SK-N-SH (cell line): ENCODE measurements at regions not wholly inside any gene's neighbourhood (a gene's known extent, or its start where the extent isn't known, plus 50 kb on each side); places are given as distances from the start of the nearest gene placed in this dataset.

Experiments used
- EP300 ChIP-seq, 2 experiments: IDR thresholded peaks; 2 replicates each; pipeline versions ENCODE4 v1.4.0 to v1.6.1; 2012; ENCODE audit warnings: borderline replicate concordance in 1 of 2, low read depth in 1 of 2, low read length in 1 of 2
- FOSL2 ChIP-seq: IDR thresholded peaks from 2 replicates; pipeline ENCODE4 v1.4.0; 2012; ENCODE audit warnings: low read depth, mild to moderate bottlenecking, moderate library complexity, borderline replicate concordance
- JUND ChIP-seq: IDR thresholded peaks from 2 replicates; pipeline ENCODE4 v1.4.0; 2012
- MEF2A ChIP-seq: IDR thresholded peaks from 2 replicates; pipeline ENCODE4 v1.4.0; 2012; ENCODE audit warnings: low read depth, borderline replicate concordance
- POLR2AphosphoS5 ChIP-seq: IDR thresholded peaks from 2 replicates; pipeline ENCODE4 v1.6.1; 2012; ENCODE audit warnings: low read depth, low read length
- RFX5 ChIP-seq: IDR thresholded peaks from 2 replicates; pipeline ENCODE4 v1.6.1; 2012; ENCODE audit warnings: mild to moderate bottlenecking, improper control_type of control experiment, low read length
- SIN3A ChIP-seq: IDR thresholded peaks from 2 replicates; pipeline ENCODE4 v1.6.1; 2012; ENCODE audit warnings: low read depth, mild to moderate bottlenecking, low read length, moderate library complexity, borderline replicate concordance
- TAF1 ChIP-seq: IDR thresholded peaks from 2 replicates; pipeline ENCODE4 v1.6.1; 2012; ENCODE audit warnings: low read depth, mild to moderate bottlenecking, low read length, moderate library complexity, borderline replicate concordance
- TF ChIP-seq, protein P1 (sequence below): IDR thresholded peaks from 2 replicates; pipeline ENCODE4 v1.4.0; 2012; ENCODE audit warnings: low read depth
- TF ChIP-seq, protein P2 (sequence below): fragments of 200-600 bp; sonication (generic); IDR thresholded peaks from 2 replicates; pipeline ENCODE4 v1.6.1; 2017; ENCODE audit warnings: antibody characterized with exemption, mild to moderate bottlenecking, moderate library complexity

DNA sequence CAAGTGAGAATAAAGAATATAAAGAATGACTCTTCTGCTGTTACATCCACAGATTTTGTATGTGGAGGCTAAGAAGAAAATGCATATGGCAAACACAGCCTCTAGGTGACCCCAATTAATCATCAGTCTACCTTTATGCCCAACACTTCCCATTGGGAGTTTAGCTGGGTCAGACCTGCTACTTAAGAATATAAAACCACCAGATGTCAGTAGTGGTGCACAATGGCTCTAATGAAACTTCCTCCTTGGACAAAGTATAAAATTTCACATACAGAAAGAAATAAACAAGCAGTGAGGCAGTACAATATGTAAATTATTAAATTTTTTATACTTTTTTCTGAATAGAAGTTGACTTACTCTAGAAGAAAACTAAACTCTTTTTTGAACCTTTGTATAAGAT is 539.9 kb downstream of the BRINP1 start:
- TF ChIP-seq, protein P1, sequence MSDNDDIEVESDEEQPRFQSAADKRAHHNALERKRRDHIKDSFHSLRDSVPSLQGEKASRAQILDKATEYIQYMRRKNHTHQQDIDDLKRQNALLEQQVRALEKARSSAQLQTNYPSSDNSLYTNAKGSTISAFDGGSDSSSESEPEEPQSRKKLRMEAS = no peak
- TF ChIP-seq, protein P2, sequence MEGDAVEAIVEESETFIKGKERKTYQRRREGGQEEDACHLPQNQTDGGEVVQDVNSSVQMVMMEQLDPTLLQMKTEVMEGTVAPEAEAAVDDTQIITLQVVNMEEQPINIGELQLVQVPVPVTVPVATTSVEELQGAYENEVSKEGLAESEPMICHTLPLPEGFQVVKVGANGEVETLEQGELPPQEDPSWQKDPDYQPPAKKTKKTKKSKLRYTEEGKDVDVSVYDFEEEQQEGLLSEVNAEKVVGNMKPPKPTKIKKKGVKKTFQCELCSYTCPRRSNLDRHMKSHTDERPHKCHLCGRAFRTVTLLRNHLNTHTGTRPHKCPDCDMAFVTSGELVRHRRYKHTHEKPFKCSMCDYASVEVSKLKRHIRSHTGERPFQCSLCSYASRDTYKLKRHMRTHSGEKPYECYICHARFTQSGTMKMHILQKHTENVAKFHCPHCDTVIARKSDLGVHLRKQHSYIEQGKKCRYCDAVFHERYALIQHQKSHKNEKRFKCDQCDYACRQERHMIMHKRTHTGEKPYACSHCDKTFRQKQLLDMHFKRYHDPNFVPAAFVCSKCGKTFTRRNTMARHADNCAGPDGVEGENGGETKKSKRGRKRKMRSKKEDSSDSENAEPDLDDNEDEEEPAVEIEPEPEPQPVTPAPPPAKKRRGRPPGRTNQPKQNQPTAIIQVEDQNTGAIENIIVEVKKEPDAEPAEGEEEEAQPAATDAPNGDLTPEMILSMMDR = no peak
- TF ChIP-seq EP300 (IDR thresholded peaks at IDR 0.05; ENCODE audit: borderline replicate concordance in 1 of 2, low read depth in 1 of 2, low read length in 1 of 2) (no peak), POLR2AphosphoS5 (no peak), JUND (no peak), TAF1 (no peak), FOSL2 (no peak), MEF2A (no peak), SIN3A (no peak), RFX5 (no peak)
